ENCODE measurements at regions not wholly inside any gene's neighbourhood (a gene's known extent, or its start where the extent isn't known, plus 50 kb on each side); places are given as distances from the start of the nearest gene placed in this dataset.

DNA sequence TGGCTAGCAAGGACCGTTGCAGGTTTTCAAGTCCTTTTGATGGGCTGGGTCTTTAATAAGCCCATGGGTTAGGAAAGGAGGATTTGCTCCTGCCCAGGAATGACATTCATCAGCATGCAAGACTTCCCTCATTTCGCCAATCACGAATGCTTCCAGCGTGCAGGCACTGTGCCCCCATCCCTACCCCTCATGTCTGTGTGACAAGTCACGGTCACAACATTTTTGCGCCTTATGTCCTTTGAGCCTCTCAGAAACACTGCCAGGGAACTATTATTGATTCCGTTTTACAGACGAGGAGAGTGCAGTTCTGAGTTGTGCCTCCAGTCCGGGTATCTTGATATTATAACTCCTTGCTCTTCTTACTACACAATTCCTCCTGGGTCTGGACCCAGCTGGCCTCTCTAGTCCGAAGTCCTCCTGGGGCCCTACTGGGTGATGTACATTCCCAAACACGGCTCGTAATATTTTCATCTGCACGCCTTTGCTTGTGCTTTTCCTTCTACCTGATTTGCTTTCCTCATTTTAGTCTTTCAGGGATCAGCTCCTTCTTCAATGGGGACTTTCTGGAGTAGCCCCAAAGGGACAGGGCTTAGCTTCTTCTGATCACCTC, 101.8 kb upstream of the MYCN start:
- no peak for DNase-seq
- H3K4me1 ChIP-seq = no peaks in the 10 kb centered on the region
- 89 to 93% methylated on average over 13 of the region's 13 CpGs for WGBS, 2 donors (ENCODE audit: low coverage in 1 of 2)
- no peaks in the 10 kb centered on the region for H3K27me3 ChIP-seq
- TF ChIP-seq POLR2A (IDR thresholded peaks at IDR 0.05) (no peak), EP300 (IDR thresholded peaks at IDR 0.05; ENCODE audit: low read depth) (no peak), POLR2AphosphoS5 (IDR thresholded peaks at IDR 0.05) (no peak)
- TF ChIP-seq, protein P1, sequence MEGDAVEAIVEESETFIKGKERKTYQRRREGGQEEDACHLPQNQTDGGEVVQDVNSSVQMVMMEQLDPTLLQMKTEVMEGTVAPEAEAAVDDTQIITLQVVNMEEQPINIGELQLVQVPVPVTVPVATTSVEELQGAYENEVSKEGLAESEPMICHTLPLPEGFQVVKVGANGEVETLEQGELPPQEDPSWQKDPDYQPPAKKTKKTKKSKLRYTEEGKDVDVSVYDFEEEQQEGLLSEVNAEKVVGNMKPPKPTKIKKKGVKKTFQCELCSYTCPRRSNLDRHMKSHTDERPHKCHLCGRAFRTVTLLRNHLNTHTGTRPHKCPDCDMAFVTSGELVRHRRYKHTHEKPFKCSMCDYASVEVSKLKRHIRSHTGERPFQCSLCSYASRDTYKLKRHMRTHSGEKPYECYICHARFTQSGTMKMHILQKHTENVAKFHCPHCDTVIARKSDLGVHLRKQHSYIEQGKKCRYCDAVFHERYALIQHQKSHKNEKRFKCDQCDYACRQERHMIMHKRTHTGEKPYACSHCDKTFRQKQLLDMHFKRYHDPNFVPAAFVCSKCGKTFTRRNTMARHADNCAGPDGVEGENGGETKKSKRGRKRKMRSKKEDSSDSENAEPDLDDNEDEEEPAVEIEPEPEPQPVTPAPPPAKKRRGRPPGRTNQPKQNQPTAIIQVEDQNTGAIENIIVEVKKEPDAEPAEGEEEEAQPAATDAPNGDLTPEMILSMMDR (IDR thresholded peaks at IDR 0.05) = no peak
- in situ Hi-C loops (cut with MboI; ENCODE audit: low pct_ligation_motif_present in 1 of 4, low pct_unique_long_range_greater_than_20kb in 1 of 4, low sequenced_read_pairs in 3 of 4) = no loop called here
- no peak overlapping the region for H3K27ac ChIP-seq
- H3K4me3 ChIP-seq = no peak overlapping the region
- H3K9me3 ChIP-seq = no peaks in the 10 kb centered on the region
- no peaks in the 10 kb centered on the region for H3K36me3 ChIP-seq
- intact Hi-C loops (cut with DNase I; ENCODE audit: low total_unique reads) = no loop called here

DNA sequence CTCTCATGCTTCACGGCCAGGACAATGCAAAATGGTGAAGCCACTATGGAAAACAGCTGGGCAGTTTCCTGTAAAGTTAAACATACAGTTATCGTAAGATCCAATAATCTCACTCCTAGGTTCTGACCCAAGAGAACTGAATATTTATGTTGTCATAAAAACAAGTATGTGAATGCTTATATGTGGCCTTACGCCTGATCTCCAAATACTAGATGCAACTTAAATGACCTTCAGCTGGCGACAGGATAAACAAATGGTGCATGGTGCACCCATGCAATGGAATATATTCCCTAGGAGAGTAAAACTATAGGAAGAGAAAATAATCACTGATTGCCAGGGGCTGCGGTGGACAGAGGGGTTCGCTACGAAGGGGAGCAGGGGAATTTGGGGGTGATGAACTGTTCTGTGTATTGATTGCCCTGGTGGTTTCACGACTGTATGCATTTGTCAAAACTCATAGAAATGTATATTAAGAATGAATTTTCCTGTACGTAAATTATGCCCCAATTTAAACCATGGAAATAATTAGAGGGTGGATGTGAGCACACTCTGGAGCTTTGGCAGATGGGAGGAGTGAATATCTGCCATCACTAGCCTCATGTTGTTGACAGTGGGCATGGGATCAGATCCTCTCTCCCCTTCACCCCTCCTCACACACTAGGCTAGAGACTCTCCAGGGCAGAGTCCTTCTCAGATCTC, 100.8 kb upstream of the MYCN start:
- intact Hi-C loops (cut with DNase I; ENCODE audit: low total_unique reads) = no loop called here
- no peak for DNase-seq
- H3K27ac ChIP-seq = no peak overlapping the region
- H3K9me3 ChIP-seq = no peaks in the 10 kb centered on the region
- in situ Hi-C loops (cut with MboI; ENCODE audit: low pct_ligation_motif_present in 1 of 4, low pct_unique_long_range_greater_than_20kb in 1 of 4, low sequenced_read_pairs in 3 of 4) = no loop called here
- TF ChIP-seq, protein P1 (IDR thresholded peaks at IDR 0.05) = no peak
- TF ChIP-seq EP300 (IDR thresholded peaks at IDR 0.05; ENCODE audit: low read depth) = no peak
- no peak for TF ChIP-seq POLR2A (IDR thresholded peaks at IDR 0.05)
- no peak for TF ChIP-seq POLR2AphosphoS5 (IDR thresholded peaks at IDR 0.05)
- no peaks in the 10 kb centered on the region for H3K36me3 ChIP-seq
- no peaks in the 10 kb centered on the region for H3K4me1 ChIP-seq
- H3K27me3 ChIP-seq = no peaks in the 10 kb centered on the region
- H3K4me3 ChIP-seq = no peak overlapping the region
- 77% methylated on average over 9 of the region's 9 CpGs for WGBS, 2 donors (ENCODE audit: low coverage in 1 of 2)

DNA sequence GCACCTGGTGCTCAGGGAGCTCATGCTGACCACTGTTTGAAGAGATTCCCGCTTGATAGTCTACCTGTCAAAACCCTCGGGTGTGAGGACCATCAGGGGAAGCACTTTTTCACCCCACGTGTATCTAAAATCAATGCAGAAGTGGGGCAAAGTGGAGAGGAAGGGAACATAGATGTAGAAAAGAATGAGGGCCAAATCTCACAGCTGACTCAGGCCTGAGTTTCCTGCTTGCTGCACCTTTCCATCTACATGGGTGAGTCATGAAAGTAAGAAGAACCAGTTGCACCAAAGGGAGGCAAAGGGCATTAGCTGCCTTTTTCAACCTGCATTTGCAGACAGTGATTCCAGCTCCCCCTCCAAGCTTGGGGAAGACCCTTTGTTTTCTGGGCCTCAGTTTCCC, 100.2 kb upstream of the MYCN start:
- Histone ChIP-seq H3K27ac (no peak overlapping the region), H3K4me1 (no peaks in the 10 kb centered on the region), H3K4me3 (no peak overlapping the region), H3K9me3 (no peaks in the 10 kb centered on the region), H3K36me3 (no peaks in the 10 kb centered on the region), H3K27me3 (no peaks in the 10 kb centered on the region)
- in situ Hi-C loops (cut with MboI; ENCODE audit: low pct_ligation_motif_present in 1 of 4, low pct_unique_long_range_greater_than_20kb in 1 of 4, low sequenced_read_pairs in 3 of 4) = no loop called here
- intact Hi-C loops (cut with DNase I; ENCODE audit: low total_unique reads) = no loop called here
- TF ChIP-seq POLR2A (IDR thresholded peaks at IDR 0.05) = no peak
- TF ChIP-seq, protein P1 (IDR thresholded peaks at IDR 0.05) = no peak
- TF ChIP-seq POLR2AphosphoS5 (IDR thresholded peaks at IDR 0.05) = no peak
- TF ChIP-seq EP300 (IDR thresholded peaks at IDR 0.05; ENCODE audit: low read depth) = no peak
- 88% methylated on average over 3 of the region's 3 CpGs; no CpG with 5 or more reads in 1 of the 2 donors for WGBS, 2 donors (ENCODE audit: low coverage in 1 of 2)
- no peak for DNase-seq

DNA sequence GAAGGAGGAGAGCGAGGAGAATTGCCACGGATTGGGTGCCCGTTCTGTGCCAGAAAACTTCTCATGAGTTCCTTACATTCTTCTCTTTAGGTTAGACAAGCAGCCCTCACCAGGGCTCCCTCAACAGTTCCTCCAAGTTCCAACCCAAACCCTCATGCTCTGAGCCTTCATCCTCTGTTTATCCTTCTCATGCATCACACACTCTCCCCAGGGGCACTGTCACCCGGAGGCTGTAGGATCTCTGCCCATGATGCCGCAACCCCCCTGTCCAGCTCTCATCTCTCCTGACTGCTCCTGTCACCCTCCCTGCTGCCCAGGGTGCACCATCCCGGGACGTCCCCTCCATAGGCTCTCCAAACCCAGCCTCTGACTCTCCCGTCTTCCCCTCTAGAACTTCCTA, 99.4 kb upstream of the MYCN start:
- H3K36me3 ChIP-seq = no peaks in the 10 kb centered on the region
- no peaks in the 10 kb centered on the region for H3K9me3 ChIP-seq
- no peaks in the 10 kb centered on the region for H3K27me3 ChIP-seq
- H3K4me1 ChIP-seq = no peaks in the 10 kb centered on the region
- in situ Hi-C loops (cut with MboI; ENCODE audit: low pct_ligation_motif_present in 1 of 4, low pct_unique_long_range_greater_than_20kb in 1 of 4, low sequenced_read_pairs in 3 of 4) (no loop called here), intact Hi-C loops (cut with DNase I; ENCODE audit: low total_unique reads) (no loop called here)
- TF ChIP-seq EP300 (IDR thresholded peaks at IDR 0.05; ENCODE audit: low read depth) (no peak), POLR2AphosphoS5 (IDR thresholded peaks at IDR 0.05) (no peak), POLR2A (IDR thresholded peaks at IDR 0.05) (no peak)
- TF ChIP-seq, protein P1 (IDR thresholded peaks at IDR 0.05) = no peak
- no peak for DNase-seq
- H3K27ac ChIP-seq = no peak overlapping the region
- 92 to 98% methylated on average over 8 of the region's 8 CpGs for whole genome bisulfite sequencing, 2 donors (ENCODE audit: low coverage in 1 of 2)
- no peak overlapping the region for H3K4me3 ChIP-seq

Measured in transverse colon (tissue), 4 donors.